ENCODE measurements at regions not wholly inside any gene's neighbourhood (a gene's known extent, or its start where the extent isn't known, plus 50 kb on each side); places are given as distances from the start of the nearest gene placed in this dataset.

DNA sequence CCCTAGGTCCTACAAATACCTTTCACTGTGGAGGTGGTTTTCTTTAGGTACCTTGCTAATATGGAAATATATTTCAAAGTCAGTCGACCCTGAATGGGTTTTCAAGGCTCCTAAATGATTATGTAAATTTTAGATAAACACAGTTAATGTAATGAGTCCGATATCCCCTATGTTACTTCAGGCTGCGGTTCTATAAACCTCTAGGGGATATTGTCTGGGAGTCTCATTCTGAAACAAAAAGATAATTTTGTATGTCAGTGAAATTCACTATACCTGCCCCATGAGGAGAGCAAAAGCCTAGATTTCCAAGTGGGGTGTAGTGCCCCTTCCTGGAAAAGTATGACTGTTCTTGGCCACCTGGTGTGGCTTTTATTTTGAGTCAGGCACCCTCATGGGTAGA, 377.3 kb downstream of the ICE1 start:
- TF ChIP-seq POLR2A (IDR thresholded peaks at IDR 0.05): no peak
- TF ChIP-seq, protein P1, sequence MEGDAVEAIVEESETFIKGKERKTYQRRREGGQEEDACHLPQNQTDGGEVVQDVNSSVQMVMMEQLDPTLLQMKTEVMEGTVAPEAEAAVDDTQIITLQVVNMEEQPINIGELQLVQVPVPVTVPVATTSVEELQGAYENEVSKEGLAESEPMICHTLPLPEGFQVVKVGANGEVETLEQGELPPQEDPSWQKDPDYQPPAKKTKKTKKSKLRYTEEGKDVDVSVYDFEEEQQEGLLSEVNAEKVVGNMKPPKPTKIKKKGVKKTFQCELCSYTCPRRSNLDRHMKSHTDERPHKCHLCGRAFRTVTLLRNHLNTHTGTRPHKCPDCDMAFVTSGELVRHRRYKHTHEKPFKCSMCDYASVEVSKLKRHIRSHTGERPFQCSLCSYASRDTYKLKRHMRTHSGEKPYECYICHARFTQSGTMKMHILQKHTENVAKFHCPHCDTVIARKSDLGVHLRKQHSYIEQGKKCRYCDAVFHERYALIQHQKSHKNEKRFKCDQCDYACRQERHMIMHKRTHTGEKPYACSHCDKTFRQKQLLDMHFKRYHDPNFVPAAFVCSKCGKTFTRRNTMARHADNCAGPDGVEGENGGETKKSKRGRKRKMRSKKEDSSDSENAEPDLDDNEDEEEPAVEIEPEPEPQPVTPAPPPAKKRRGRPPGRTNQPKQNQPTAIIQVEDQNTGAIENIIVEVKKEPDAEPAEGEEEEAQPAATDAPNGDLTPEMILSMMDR (IDR thresholded peaks at IDR 0.05): no peak
- no peak overlapping the region for H3K4me3 ChIP-seq (ENCODE audit: low read depth, poor library complexity, severe bottlenecking)
- intact Hi-C loops (cut with DNase I; ENCODE audit: low total_unique reads): no loop called here
- DNase-seq (ENCODE audit: low spot score in 2 of 2): no peak
- 90 to 91% methylated on average over 3 of the region's 3 CpGs for whole genome bisulfite sequencing, 2 donors

DNA sequence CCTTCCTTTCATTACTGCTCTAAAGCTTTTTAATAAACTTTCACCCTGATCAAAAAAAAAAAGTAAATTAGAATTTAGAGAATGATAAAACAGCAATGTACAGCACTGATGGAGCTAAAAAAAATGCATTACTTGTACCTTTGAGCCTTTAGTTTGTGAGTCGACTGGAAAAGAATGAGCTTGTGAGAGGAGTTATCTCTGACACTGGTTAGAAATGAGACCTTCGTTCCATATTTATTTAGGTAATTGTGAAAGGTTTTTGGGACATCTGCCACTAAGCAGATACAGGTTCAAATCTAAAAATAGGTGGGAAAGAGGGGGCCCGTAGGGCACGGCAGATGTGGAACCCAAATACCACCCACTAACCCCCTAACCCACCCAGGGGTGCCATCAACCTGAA, 376.8 kb downstream of the ICE1 start:
- no peak for DNase-seq (ENCODE audit: low spot score in 2 of 2)
- TF ChIP-seq, protein P1 (IDR thresholded peaks at IDR 0.05): no peak
- TF ChIP-seq POLR2A (IDR thresholded peaks at IDR 0.05): no peak
- H3K4me3 ChIP-seq (ENCODE audit: low read depth, poor library complexity, severe bottlenecking): no peak overlapping the region
- 79 to 90% methylated on average over 4 of the region's 4 CpGs for WGBS, 2 donors
- intact Hi-C loops (cut with DNase I; ENCODE audit: low total_unique reads): no loop called here

DNA sequence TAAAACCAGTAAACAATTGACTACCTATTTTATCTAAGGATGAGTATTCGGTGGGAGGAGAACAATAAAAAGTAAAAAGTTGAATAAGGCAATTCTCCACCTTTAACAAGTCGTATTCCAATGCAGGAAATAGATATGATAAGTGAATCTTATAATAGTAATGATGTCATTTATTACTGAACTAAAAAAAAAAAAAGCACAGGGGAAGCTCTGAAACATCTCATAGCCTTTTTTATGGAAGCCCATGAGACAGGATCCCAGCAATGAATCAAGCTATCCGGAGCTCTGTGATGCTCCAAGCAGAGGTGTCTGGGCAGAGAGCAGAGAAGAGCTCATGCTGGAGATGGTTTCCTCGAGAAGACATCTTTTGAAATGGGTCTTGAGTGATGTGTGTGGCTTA, 376.0 kb downstream of the ICE1 start:
- no peak overlapping the region for H3K4me3 ChIP-seq (ENCODE audit: low read depth, poor library complexity, severe bottlenecking)
- intact Hi-C loops (cut with DNase I; ENCODE audit: low total_unique reads): no loop called here
- WGBS, 2 donors: 53 to 56% methylated on average over 4 of the region's 4 CpGs
- TF ChIP-seq, protein P1 (IDR thresholded peaks at IDR 0.05): no peak
- no peak for TF ChIP-seq POLR2A (IDR thresholded peaks at IDR 0.05)
- no peak for DNase-seq (ENCODE audit: low spot score in 2 of 2)

DNA sequence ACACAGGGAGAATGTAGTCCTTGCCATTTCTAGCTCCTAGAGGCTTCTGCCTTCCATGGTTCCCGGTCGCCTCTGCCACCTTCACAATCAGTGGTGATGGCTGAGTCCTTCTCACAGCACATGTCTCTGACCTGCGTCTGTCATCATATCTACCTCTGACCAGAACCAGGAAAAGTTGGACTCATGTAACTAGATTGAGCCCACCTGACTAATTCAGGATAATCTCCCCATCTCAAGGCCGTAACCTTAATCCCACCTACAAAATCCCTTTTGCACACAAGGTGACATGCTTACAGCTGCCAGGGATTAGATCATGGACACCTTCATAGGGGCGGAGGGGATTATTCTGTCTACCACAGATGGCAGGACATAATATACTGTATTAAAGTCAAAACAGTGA, 375.6 kb downstream of the ICE1 start:
- WGBS, 2 donors: 88 to 91% methylated on average over 5 of the region's 5 CpGs
- no peak overlapping the region for H3K4me3 ChIP-seq (ENCODE audit: low read depth, poor library complexity, severe bottlenecking)
- DNase-seq (ENCODE audit: low spot score in 2 of 2): no peak
- intact Hi-C loops (cut with DNase I; ENCODE audit: low total_unique reads): no loop called here
- TF ChIP-seq, protein P1 (IDR thresholded peaks at IDR 0.05): no peak
- TF ChIP-seq POLR2A (IDR thresholded peaks at IDR 0.05): no peak

DNA sequence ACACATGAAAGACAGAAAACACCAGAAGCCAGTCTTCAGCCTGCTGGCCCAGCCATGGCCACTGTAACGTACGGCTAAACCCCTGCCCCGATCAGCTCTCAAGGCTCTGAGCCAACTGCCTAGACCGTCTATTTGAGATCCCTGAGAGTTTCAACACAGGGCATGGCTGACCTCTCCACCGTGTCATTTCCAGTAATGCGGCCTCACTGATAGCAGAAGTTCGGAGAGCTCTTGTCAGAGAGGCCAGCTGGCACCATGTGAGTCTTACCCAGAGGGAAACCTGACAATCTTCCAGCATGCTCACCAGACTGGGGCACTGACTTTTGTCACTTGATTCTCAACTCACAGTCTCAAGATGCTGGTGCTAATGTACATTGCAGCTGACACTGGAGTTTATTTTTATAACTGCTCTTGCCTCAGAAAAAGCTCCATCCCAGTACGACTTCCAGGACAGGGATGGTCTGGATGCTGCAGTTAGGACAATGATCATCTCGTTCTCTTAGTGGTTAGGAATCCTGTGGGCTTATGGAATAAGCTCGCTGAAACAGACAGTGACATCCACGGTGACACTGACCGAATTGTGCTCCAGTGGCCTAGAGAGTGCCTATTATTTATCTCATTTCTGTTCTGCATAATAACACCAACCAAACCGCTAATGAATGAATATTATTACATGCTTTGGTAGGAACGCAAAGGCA, 372.7 kb downstream of the ICE1 start:
- no peak for DNase-seq (ENCODE audit: low spot score in 2 of 2)
- no peak overlapping the region for H3K4me3 ChIP-seq (ENCODE audit: low read depth, poor library complexity, severe bottlenecking)
- TF ChIP-seq, protein P1 (IDR thresholded peaks at IDR 0.05): no peak
- no peak for TF ChIP-seq POLR2A (IDR thresholded peaks at IDR 0.05)
- intact Hi-C loops (cut with DNase I; ENCODE audit: low total_unique reads): no loop called here
- 83 to 86% methylated on average over 14 of the region's 14 CpGs for WGBS, 2 donors

DNA sequence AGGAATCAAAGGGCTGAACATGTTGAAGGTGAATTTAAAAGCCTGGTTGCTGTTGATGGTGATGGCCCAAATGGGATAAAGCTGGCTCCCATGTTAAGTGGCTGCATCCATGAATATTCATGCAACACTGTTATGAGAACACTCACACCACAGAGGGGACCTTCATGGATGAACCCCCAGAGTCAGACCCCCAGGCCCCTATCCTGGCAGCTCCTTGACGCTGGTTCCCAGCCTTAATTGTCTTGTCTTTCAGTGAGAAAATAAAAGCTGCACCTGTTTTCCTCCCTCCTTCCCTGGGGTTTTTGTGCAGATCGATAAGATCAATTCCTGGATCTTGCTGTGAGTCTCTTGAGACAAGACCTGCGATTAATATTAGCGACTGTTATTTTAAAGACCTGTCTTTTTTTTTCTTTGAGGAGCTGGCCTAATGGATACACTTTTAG, 371.7 kb downstream of the ICE1 start:
- WGBS, 2 donors: 69 to 70% methylated on average over 4 of the region's 4 CpGs
- no peak for TF ChIP-seq POLR2A (IDR thresholded peaks at IDR 0.05)
- TF ChIP-seq, protein P1 (IDR thresholded peaks at IDR 0.05): no peak
- intact Hi-C loops (cut with DNase I; ENCODE audit: low total_unique reads): no loop called here
- H3K4me3 ChIP-seq (ENCODE audit: low read depth, poor library complexity, severe bottlenecking): no peak overlapping the region
- DNase-seq (ENCODE audit: low spot score in 2 of 2): no peak
